HL-60 (cell line): ENCODE measurements at regions not wholly inside any gene's neighbourhood (a gene's known extent, or its start where the extent isn't known, plus 50 kb on each side); places are given as distances from the start of the nearest gene placed in this dataset.

ENCODE experiments used
- DNase-seq, 2 experiments: peaks; one replicate each; pipeline ENCODE4 v3.0.0-alpha.2; 2010 to 2020; ENCODE audit warnings: low read depth in 1 of 2, low spot score in 1 of 2
- H3K27ac ChIP-seq: fragments of 250-450 bp; sonication (Bioruptor Pico); replicated peaks from 2 replicates; pipeline ENCODE4 v1.5.1; 2020; ENCODE audit warnings: mild to moderate bottlenecking, moderate library complexity
- H3K27me3 ChIP-seq: fragments of 250-450 bp; sonication (Bioruptor Pico); 2 replicates; pipeline ENCODE4 v1.5.1; 2021; ENCODE audit warnings: mild to moderate bottlenecking, moderate library complexity; ENCODE audit not compliant: insufficient read depth, poor library complexity, severe bottlenecking
- H3K4me3 ChIP-seq: replicated peaks from 2 replicates; pipeline ENCODE4 v1.5.1; 2011; ENCODE audit warnings: mild to moderate bottlenecking, control low read depth, low read length; ENCODE audit not compliant: insufficient read depth
- GABPA ChIP-seq: IDR thresholded peaks from 2 replicates; pipeline ENCODE4 v1.6.1; 2012; ENCODE audit warnings: low read depth
- POLR2AphosphoS5 ChIP-seq: IDR thresholded peaks from 2 replicates; pipeline ENCODE4 v1.6.1; 2012; ENCODE audit warnings: low read depth
- SPI1 ChIP-seq: IDR thresholded peaks from 2 replicates; pipeline ENCODE4 v1.6.1; 2012; ENCODE audit warnings: low read depth, mild to moderate bottlenecking, borderline replicate concordance
- TF ChIP-seq, protein P1 (sequence below): IDR thresholded peaks from one replicate; pipeline ENCODE4 v1.5.1; 2011; ENCODE audit warnings: low read length, control low read depth, inconsistent platforms; ENCODE audit not compliant: insufficient read depth
- TF ChIP-seq, protein P2 (sequence below): IDR thresholded peaks from 2 replicates; pipeline ENCODE4 v1.6.1; 2012; ENCODE audit warnings: low read depth; ENCODE audit not compliant: insufficient replicate concordance

DNA sequence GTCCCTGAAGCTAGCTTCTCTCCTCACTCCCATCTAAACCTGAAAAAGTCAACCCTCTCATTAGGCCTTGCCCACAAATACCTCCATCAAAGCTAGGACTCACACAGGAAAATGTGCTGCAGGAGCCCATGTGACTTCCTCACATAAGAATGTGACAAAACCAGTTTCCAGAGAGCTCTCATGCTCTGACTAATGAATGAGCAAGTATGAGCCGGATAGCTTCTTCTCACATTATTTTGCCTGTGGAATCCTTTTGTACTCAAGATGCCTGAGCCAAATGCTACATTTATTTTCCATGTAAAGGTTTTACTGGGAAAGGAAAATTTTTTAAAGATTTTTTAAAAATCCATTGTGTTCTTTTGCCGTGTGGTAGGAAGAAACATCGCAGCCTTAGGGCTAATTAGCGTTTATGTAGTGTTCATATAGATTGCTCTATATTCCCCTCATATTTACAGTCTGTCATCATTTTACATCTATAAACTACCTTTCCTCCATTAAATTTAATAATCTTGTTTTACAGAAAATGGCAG, 68.6 kb upstream of the CCN6 start:
- Histone ChIP-seq H3K27me3 (peaks cover under 1% of the 10 kb centered on the region), H3K27ac (no peak overlapping the region), H3K4me3 (no peak overlapping the region)
- TF ChIP-seq POLR2AphosphoS5 (no peak), SPI1 (no peak), GABPA (no peak)
- TF ChIP-seq, protein P1, sequence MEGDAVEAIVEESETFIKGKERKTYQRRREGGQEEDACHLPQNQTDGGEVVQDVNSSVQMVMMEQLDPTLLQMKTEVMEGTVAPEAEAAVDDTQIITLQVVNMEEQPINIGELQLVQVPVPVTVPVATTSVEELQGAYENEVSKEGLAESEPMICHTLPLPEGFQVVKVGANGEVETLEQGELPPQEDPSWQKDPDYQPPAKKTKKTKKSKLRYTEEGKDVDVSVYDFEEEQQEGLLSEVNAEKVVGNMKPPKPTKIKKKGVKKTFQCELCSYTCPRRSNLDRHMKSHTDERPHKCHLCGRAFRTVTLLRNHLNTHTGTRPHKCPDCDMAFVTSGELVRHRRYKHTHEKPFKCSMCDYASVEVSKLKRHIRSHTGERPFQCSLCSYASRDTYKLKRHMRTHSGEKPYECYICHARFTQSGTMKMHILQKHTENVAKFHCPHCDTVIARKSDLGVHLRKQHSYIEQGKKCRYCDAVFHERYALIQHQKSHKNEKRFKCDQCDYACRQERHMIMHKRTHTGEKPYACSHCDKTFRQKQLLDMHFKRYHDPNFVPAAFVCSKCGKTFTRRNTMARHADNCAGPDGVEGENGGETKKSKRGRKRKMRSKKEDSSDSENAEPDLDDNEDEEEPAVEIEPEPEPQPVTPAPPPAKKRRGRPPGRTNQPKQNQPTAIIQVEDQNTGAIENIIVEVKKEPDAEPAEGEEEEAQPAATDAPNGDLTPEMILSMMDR = no peak
- TF ChIP-seq, protein P2, sequence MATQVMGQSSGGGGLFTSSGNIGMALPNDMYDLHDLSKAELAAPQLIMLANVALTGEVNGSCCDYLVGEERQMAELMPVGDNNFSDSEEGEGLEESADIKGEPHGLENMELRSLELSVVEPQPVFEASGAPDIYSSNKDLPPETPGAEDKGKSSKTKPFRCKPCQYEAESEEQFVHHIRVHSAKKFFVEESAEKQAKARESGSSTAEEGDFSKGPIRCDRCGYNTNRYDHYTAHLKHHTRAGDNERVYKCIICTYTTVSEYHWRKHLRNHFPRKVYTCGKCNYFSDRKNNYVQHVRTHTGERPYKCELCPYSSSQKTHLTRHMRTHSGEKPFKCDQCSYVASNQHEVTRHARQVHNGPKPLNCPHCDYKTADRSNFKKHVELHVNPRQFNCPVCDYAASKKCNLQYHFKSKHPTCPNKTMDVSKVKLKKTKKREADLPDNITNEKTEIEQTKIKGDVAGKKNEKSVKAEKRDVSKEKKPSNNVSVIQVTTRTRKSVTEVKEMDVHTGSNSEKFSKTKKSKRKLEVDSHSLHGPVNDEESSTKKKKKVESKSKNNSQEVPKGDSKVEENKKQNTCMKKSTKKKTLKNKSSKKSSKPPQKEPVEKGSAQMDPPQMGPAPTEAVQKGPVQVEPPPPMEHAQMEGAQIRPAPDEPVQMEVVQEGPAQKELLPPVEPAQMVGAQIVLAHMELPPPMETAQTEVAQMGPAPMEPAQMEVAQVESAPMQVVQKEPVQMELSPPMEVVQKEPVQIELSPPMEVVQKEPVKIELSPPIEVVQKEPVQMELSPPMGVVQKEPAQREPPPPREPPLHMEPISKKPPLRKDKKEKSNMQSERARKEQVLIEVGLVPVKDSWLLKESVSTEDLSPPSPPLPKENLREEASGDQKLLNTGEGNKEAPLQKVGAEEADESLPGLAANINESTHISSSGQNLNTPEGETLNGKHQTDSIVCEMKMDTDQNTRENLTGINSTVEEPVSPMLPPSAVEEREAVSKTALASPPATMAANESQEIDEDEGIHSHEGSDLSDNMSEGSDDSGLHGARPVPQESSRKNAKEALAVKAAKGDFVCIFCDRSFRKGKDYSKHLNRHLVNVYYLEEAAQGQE = no peak
- DNase-seq = no peak

DNA sequence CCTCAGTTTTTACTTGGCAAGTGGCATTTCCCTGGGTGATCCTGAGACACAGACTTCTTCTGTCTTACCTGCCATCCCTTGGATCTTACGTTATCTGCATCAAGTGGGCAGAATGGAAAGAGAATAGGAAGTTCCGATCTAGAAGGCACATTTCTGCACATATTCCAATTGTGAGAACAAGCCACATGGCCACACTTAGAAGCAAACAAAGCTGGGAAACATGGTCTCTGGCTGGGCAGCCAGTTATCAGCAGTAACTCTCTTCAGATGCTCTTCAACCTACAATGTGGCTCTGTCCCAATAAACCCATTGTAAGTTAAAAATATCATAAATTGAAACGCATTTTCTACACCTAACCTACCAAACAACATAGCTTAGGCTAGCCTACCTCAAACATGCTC, 67.3 kb upstream of the CCN6 start:
- TF ChIP-seq, protein P2 = no peak
- TF ChIP-seq SPI1 = no peak
- TF ChIP-seq GABPA = no peak
- TF ChIP-seq, protein P1 = no peak
- no peak for TF ChIP-seq POLR2AphosphoS5
- DNase-seq = no peak
- no peak overlapping the region for H3K27ac ChIP-seq
- no peak overlapping the region for H3K4me3 ChIP-seq
- H3K27me3 ChIP-seq = peaks cover 3% of the 10 kb centered on the region

DNA sequence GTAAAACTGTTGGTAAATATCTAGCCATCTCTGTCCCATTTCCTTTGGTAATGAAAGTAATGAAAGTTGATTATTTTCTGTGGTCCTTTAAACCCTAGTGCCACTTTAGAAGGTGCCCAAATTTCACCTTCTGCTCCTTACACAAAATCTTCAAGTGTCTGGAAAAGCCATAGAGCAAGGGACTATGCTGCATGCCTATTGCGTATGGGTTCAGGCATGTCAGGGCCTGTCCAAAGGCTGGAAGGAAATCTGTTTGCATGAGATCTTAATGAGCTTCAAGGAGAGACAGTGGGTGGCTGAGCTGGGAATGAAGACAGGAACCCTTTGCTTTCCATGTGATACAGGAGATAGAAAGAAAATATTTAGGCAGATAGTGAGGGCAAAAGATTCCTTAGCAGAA, 66.6 kb upstream of the CCN6 start:
- no peak for TF ChIP-seq SPI1
- no peak for TF ChIP-seq GABPA
- TF ChIP-seq, protein P1 = no peak
- TF ChIP-seq, protein P2 = no peak
- TF ChIP-seq POLR2AphosphoS5 = no peak
- H3K27ac ChIP-seq = no peak overlapping the region
- no peak for DNase-seq
- H3K27me3 ChIP-seq = peaks cover 3% of the 10 kb centered on the region
- no peak overlapping the region for H3K4me3 ChIP-seq
